IMR-90 (cell line): ENCODE measurements at regions not wholly inside any gene's neighbourhood (a gene's known extent, or its start where the extent isn't known, plus 50 kb on each side); places are given as distances from the start of the nearest gene placed in this dataset.

Experiments
- CTCF ChIP-seq: conservative IDR thresholded peaks from 2 replicates; pipeline ENCODE4 v1.5.1; 2012; ENCODE audit warnings: mild to moderate bottlenecking, low read depth, low read length, improper control_type of control experiment
- ELK1 ChIP-seq: fragments of 150-350 bp; IDR thresholded peaks from 2 replicates; pipeline ENCODE4 v1.6.1; 2016; ENCODE audit warnings: low read depth, mild to moderate bottlenecking, low read length, moderate library complexity, borderline replicate concordance
- POLR2A ChIP-seq: IDR thresholded peaks from 2 replicates; pipeline ENCODE4 v1.6.1; 2012; ENCODE audit warnings: mild to moderate bottlenecking, low read depth, low read length
- RFX5 ChIP-seq: IDR thresholded peaks from 2 replicates; pipeline ENCODE4 v1.8.0; 2012; ENCODE audit warnings: low read depth, mild to moderate bottlenecking, low read length, moderate library complexity
- SMC3 ChIP-seq: fragments of 150-350 bp; IDR thresholded peaks from 2 replicates; pipeline ENCODE4 v1.6.1; 2016; ENCODE audit warnings: low read depth, mild to moderate bottlenecking, antibody characterized with exemption, low read length, moderate library complexity

GRCh38 chr5:99827136-99827535, 708.0 kb upstream of the FAM174A start:
- TF ChIP-seq CTCF, result no peak
- no peak for TF ChIP-seq POLR2A
- TF ChIP-seq SMC3, result no peak
- TF ChIP-seq RFX5, result no peak
- TF ChIP-seq ELK1, result no peak
